ENCODE measurements at regions not wholly inside any gene's neighbourhood (a gene's known extent, or its start where the extent isn't known, plus 50 kb on each side); places are given as distances from the start of the nearest gene placed in this dataset.
"Not testable (repeated sequence)": the region's sequence is repeated elsewhere in the genome, so short reads cannot be mapped to it uniquely, and the experiment has no call there.

GRCh38 chr17:20851591-20852238 is 191.1 kb downstream of the USP22 start:
- H3K4me3 ChIP-seq (replicated peaks in 1 of 2; ENCODE audit: low read depth in 1 of 2, low read length in 2 of 2); H3K9me2 ChIP-seq (ENCODE audit: insufficient read depth); DNase-seq (ENCODE audit: low read depth, low spot score); H2AFZ ChIP-seq (ENCODE audit: low read depth, low read length, poor library complexity, severe bottlenecking); H3K79me2 ChIP-seq (ENCODE audit: insufficient read depth, low read length); H3K9me3 ChIP-seq (ENCODE audit: control insufficient read depth in 1 of 2, insufficient read depth in 1 of 2, low read depth in 1 of 2, low read length in 2 of 2); H3K27ac ChIP-seq (ENCODE audit: low read depth, low read length); BruUV-seq (replicated peaks); ATAC-seq; H4K20me1 ChIP-seq (ENCODE audit: insufficient read depth); H3K27me3 ChIP-seq (ENCODE audit: insufficient read depth, low read length); H3K36me3 ChIP-seq (ENCODE audit: control insufficient read depth in 1 of 2, insufficient read depth in 2 of 2, low read length in 2 of 2); H3K4me1 ChIP-seq (ENCODE audit: control insufficient read depth in 1 of 2, insufficient read depth in 2 of 2, low read length in 2 of 2); H3K9ac ChIP-seq (ENCODE audit: low read length); POLR2A ChIA-PET; RAD21 ChIA-PET (ENCODE audit: low non-redundant PET in 1 of 2, low total read pairs in 2 of 2, uncharacterized antibody in 2 of 2, unreplicated experiment in 2 of 2); H3K4me2 ChIP-seq (ENCODE audit: low read length); intact Hi-C loops (cut with micrococcal nuclease): not testable (repeated sequence)
- CTCF ChIA-PET, result interaction anchor here (1.7 kb wide), 1 partner anchor 50 kb away, joined by 4 read pairs; no protein-coding TSS in a partner anchor

GRCh38 chr17:20852239-20852989 is 190.4 kb downstream of the USP22 start:
- H3K36me3 ChIP-seq (ENCODE audit: control insufficient read depth in 1 of 2, insufficient read depth in 2 of 2, low read length in 2 of 2), result no peaks in the 10 kb centered on the region
- ChIA-PET RAD21 (ENCODE audit: low non-redundant PET in 1 of 2, low total read pairs in 2 of 2, uncharacterized antibody in 2 of 2, unreplicated experiment in 2 of 2) (interaction anchor here in 1 of 2 experiments (0.6 kb wide), 1 partner anchor 1259 kb away, joined by 4 read pairs; no protein-coding TSS in a partner anchor), POLR2A (no interaction called here), CTCF (interaction anchor here (1.7 kb wide), 1 partner anchor 51 kb away, joined by 4 read pairs; no protein-coding TSS in a partner anchor)
- no peaks in the 10 kb centered on the region for H3K27me3 ChIP-seq (ENCODE audit: insufficient read depth, low read length)
- H4K20me1 ChIP-seq (ENCODE audit: insufficient read depth), result no peaks in the 10 kb centered on the region
- no peak overlapping the region for H3K4me2 ChIP-seq (ENCODE audit: low read length)
- BruUV-seq (replicated peaks), result no TSS peak
- no peak overlapping the region for H3K4me3 ChIP-seq (replicated peaks in 1 of 2; ENCODE audit: low read depth in 1 of 2, low read length in 2 of 2)
- no peak overlapping the region for H3K27ac ChIP-seq (ENCODE audit: low read depth, low read length)
- no peaks in the 10 kb centered on the region for H3K79me2 ChIP-seq (ENCODE audit: insufficient read depth, low read length)
- DNase-seq (ENCODE audit: low read depth, low spot score) (no peak), ATAC-seq (peak; percentile 44)
- no peaks in the 10 kb centered on the region for H3K4me1 ChIP-seq (ENCODE audit: control insufficient read depth in 1 of 2, insufficient read depth in 2 of 2, low read length in 2 of 2)
- H3K9ac ChIP-seq (ENCODE audit: low read length), result no peak overlapping the region
- H3K9me2 ChIP-seq (ENCODE audit: insufficient read depth), result no peaks in the 10 kb centered on the region
- H2AFZ ChIP-seq (ENCODE audit: low read depth, low read length, poor library complexity, severe bottlenecking), result no peak overlapping the region
- H3K9me3 ChIP-seq (ENCODE audit: control insufficient read depth in 1 of 2, insufficient read depth in 1 of 2, low read depth in 1 of 2, low read length in 2 of 2), result no peaks in the 10 kb centered on the region
- intact Hi-C loops (cut with micrococcal nuclease), result no loop called here
- no peak for TF ChIP-seq ATF3 (IDR thresholded peaks at IDR 0.05)
- TF ChIP-seq EZH2phosphoT487 (IDR thresholded peaks at IDR 0.05; ENCODE audit: borderline replicate concordance), result no peak
- TF ChIP-seq FOSL1 (IDR thresholded peaks at IDR 0.05; ENCODE audit: low read depth), result no peak
- no peak for TF ChIP-seq CTCF (IDR thresholded peaks at IDR 0.05 in 2 of 3, conservative IDR thresholded peaks at IDR 0.05 in 1 of 3; ENCODE audit: borderline replicate concordance in 1 of 3, insufficient read depth in 1 of 3, low read depth in 2 of 3, low read length in 2 of 3)
- TF ChIP-seq ELF1 (IDR thresholded peaks at IDR 0.05; ENCODE audit: borderline replicate concordance, low read depth), result no peak
- no peak for TF ChIP-seq JUND (IDR thresholded peaks at IDR 0.05)
- no peak for TF ChIP-seq REST (IDR thresholded peaks at IDR 0.05; ENCODE audit: low read depth)
- no peak for TF ChIP-seq SP1 (IDR thresholded peaks at IDR 0.05; ENCODE audit: low read depth)
- no peak for TF ChIP-seq EGR1 (IDR thresholded peaks at IDR 0.05; ENCODE audit: low read depth)
- TF ChIP-seq SIN3A (IDR thresholded peaks at IDR 0.05; ENCODE audit: low read depth), result no peak

Measured in HCT116 (cell line).